ENCODE measurements at regions not wholly inside any gene's neighbourhood (a gene's known extent, or its start where the extent isn't known, plus 50 kb on each side); places are given as distances from the start of the nearest gene placed in this dataset.

DNA sequence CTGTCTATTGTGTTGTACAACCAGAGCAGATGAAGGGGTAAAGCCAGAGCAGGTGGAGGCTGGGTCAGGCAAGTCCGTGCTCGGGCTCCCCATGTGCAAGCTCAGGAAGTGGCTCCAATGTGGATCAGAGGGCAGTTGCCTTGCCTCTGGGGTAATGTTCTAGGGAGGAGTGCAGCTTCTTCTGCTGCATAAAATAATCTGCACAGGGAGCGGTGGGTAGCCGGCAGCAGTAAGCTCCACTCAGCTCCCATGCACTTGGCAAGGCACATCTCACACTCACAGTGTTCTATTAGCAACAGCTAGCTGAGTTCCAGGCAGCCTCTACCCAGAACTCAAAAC is 565.3 kb upstream of the SLITRK1 start:
- TF ChIP-seq POLR2A (IDR thresholded peaks at IDR 0.05): no peak
- TF ChIP-seq POLR2AphosphoS5 (IDR thresholded peaks at IDR 0.05): no peak
- TF ChIP-seq, protein P1, sequence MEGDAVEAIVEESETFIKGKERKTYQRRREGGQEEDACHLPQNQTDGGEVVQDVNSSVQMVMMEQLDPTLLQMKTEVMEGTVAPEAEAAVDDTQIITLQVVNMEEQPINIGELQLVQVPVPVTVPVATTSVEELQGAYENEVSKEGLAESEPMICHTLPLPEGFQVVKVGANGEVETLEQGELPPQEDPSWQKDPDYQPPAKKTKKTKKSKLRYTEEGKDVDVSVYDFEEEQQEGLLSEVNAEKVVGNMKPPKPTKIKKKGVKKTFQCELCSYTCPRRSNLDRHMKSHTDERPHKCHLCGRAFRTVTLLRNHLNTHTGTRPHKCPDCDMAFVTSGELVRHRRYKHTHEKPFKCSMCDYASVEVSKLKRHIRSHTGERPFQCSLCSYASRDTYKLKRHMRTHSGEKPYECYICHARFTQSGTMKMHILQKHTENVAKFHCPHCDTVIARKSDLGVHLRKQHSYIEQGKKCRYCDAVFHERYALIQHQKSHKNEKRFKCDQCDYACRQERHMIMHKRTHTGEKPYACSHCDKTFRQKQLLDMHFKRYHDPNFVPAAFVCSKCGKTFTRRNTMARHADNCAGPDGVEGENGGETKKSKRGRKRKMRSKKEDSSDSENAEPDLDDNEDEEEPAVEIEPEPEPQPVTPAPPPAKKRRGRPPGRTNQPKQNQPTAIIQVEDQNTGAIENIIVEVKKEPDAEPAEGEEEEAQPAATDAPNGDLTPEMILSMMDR (IDR thresholded peaks at IDR 0.05): no peak
- no peaks in the 10 kb centered on the region for H3K4me1 ChIP-seq
- H3K9me3 ChIP-seq: no peaks in the 10 kb centered on the region
- no peaks in the 10 kb centered on the region for H3K36me3 ChIP-seq
- H3K27ac ChIP-seq: no peak overlapping the region
- no peaks in the 10 kb centered on the region for H3K27me3 ChIP-seq
- intact Hi-C loops (cut with DNase I; ENCODE audit: low total_unique reads): no loop called here
- no peak overlapping the region for H3K4me3 ChIP-seq
- DNase-seq (ENCODE audit: low spot score in 2 of 2): no peak

- no peak for DNase-seq (ENCODE audit: low spot score in 2 of 2)
- H3K4me3 ChIP-seq: no peak overlapping the region
- TF ChIP-seq POLR2AphosphoS5 (IDR thresholded peaks at IDR 0.05) (no peak), POLR2A (IDR thresholded peaks at IDR 0.05) (no peak)
- TF ChIP-seq, protein P1 (IDR thresholded peaks at IDR 0.05): no peak
- no peaks in the 10 kb centered on the region for H3K36me3 ChIP-seq
- no peaks in the 10 kb centered on the region for H3K9me3 ChIP-seq
- intact Hi-C loops (cut with DNase I; ENCODE audit: low total_unique reads): no loop called here
- no peaks in the 10 kb centered on the region for H3K4me1 ChIP-seq
- H3K27me3 ChIP-seq: no peaks in the 10 kb centered on the region
- no peak overlapping the region for H3K27ac ChIP-seq
Measured at GRCh38 chr13:84446972-84447639, 564.8 kb upstream of the SLITRK1 start.

DNA sequence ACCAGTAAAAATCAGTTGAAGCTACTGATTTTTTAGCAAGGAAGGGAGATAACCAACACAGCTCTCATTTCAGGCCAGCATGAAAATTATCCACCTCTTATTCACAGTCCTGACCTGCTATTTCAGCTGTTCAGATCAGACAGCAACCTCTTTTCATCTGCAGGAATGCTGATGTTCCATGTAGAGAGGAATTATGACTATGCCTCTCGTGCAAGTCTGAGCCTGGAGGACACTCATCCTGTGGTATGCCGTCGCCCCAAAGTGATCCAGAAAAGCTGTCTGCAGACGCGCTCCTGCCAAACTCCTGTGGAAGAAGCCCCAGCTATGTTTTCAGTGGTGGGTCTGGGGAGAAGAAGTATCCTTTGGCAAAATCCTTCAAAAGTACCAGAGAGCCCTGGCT is 563.5 kb upstream of the SLITRK1 start:
- H3K4me3 ChIP-seq: no peak overlapping the region
- DNase-seq (ENCODE audit: low spot score in 2 of 2): no peak
- H3K4me1 ChIP-seq: no peaks in the 10 kb centered on the region
- H3K27me3 ChIP-seq: no peaks in the 10 kb centered on the region
- H3K36me3 ChIP-seq: no peaks in the 10 kb centered on the region
- no peak overlapping the region for H3K27ac ChIP-seq
- H3K9me3 ChIP-seq: no peaks in the 10 kb centered on the region
- intact Hi-C loops (cut with DNase I; ENCODE audit: low total_unique reads): no loop called here
- TF ChIP-seq, protein P1 (IDR thresholded peaks at IDR 0.05): no peak
- no peak for TF ChIP-seq POLR2AphosphoS5 (IDR thresholded peaks at IDR 0.05)
- no peak for TF ChIP-seq POLR2A (IDR thresholded peaks at IDR 0.05)

- H3K4me3 ChIP-seq: no peak overlapping the region
- no peaks in the 10 kb centered on the region for H3K36me3 ChIP-seq
- H3K27ac ChIP-seq: no peak overlapping the region
- TF ChIP-seq POLR2A (IDR thresholded peaks at IDR 0.05) (no peak), POLR2AphosphoS5 (IDR thresholded peaks at IDR 0.05) (no peak)
- TF ChIP-seq, protein P1 (IDR thresholded peaks at IDR 0.05): no peak
- intact Hi-C loops (cut with DNase I; ENCODE audit: low total_unique reads): no loop called here
- no peak for DNase-seq (ENCODE audit: low spot score in 2 of 2)
- H3K9me3 ChIP-seq: no peaks in the 10 kb centered on the region
- no peaks in the 10 kb centered on the region for H3K4me1 ChIP-seq
- H3K27me3 ChIP-seq: no peaks in the 10 kb centered on the region
Measured at GRCh38 chr13:84443463-84443862, 561.2 kb upstream of the SLITRK1 start.

GRCh38 chr13:84439108-84439507 is 556.8 kb upstream of the SLITRK1 start:
- H3K4me1 ChIP-seq: no peaks in the 10 kb centered on the region
- H3K4me3 ChIP-seq: no peak overlapping the region
- no peaks in the 10 kb centered on the region for H3K36me3 ChIP-seq
- no peaks in the 10 kb centered on the region for H3K27me3 ChIP-seq
- no peak overlapping the region for H3K27ac ChIP-seq
- DNase-seq (ENCODE audit: low spot score in 2 of 2): no peak
- TF ChIP-seq, protein P1 (IDR thresholded peaks at IDR 0.05): no peak
- TF ChIP-seq POLR2AphosphoS5 (IDR thresholded peaks at IDR 0.05) (no peak), POLR2A (IDR thresholded peaks at IDR 0.05) (no peak)
- H3K9me3 ChIP-seq: no peaks in the 10 kb centered on the region
- intact Hi-C loops (cut with DNase I; ENCODE audit: low total_unique reads): no loop called here

Data from breast epithelium (tissue), 4 donors.